GM10248 (cell line): ENCODE measurements at regions not wholly inside any gene's neighbourhood (a gene's known extent, or its start where the extent isn't known, plus 50 kb on each side); places are given as distances from the start of the nearest gene placed in this dataset.
"Not testable (repeated sequence)": the region's sequence is repeated elsewhere in the genome, so short reads cannot be mapped to it uniquely, and the experiment has no call there.

Source experiments
- CTCF ChIA-PET: fragments of 300-600 bp; sonication (Branson Sonifier 250); formaldehyde crosslinking; extraction: SDS; loops from one replicate; lab custom pipeline; 2021; ENCODE audit warnings: antibody characterized with exemption; lab: Yijun Ruan, JAX
- POLR2A ChIA-PET: fragments of 350-650 bp; sonication (Branson Sonifier 250); formaldehyde crosslinking; extraction: SDS; loops from one replicate; lab custom pipeline; 2020; ENCODE audit warnings: antibody characterized with exemption; lab: Yijun Ruan, JAX
- DNase-seq: peaks from one replicate; pipeline ENCODE4 v3.0.0; 2012; ENCODE audit errors: extremely low spot score
- TF ChIP-seq, protein P1 (sequence below): IDR thresholded peaks from 2 replicates; pipeline ENCODE4 v1.5.1; 2012; ENCODE audit warnings: mild to moderate bottlenecking, low read depth; ENCODE audit errors: extremely low read depth, missing control alignments, control extremely low read depth

DNA sequence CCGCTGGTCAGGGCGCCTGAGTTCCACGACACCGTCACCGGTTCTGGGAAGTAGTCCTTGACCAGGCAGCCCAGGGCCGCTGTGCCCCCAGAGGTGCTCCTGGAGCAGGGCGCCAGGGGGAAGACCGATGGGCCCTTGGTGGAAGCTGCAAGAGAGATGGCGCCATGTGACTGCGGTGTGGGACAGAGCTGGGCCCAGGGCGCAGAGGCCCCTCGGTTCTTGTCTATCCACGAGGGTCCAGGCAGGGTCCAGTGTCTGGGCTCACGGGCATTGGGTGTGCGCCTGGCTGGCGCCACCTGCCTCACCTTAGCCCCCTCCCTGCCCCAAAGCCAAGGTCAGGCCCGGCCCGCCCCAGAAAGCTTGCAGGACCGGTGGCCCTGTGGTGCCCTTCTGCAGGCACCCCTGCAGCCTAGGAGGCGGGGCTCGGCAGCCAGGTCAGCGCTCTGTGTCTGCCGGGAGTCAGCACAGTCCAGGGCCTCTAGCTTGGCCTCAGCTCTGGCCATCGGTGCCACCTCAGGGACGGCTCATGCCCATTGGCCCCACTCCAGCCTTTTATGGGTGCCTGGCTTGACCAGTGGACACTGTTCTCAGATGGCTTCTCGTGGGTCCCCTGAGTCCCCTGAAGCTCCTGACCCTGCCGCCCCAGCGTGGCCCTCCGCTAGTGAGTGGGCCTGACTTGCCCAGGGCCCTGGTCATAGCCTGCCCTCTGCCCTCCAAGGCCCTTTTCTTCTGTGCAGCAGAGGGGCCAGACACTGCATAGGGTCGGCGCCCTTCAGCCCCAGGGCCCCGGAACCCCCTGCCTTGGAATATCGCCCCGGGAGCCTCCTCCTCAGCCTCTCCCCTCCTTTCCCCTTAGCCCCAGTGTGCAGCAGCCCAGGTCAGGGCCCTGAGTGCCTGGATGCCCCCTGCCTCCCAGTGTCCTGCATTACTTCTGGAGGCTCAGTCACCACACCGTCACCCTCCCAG is 245.2 kb downstream of the TMEM121 start:
- CTCF ChIA-PET, DNase-seq, POLR2A ChIA-PET: not testable (repeated sequence)

DNA sequence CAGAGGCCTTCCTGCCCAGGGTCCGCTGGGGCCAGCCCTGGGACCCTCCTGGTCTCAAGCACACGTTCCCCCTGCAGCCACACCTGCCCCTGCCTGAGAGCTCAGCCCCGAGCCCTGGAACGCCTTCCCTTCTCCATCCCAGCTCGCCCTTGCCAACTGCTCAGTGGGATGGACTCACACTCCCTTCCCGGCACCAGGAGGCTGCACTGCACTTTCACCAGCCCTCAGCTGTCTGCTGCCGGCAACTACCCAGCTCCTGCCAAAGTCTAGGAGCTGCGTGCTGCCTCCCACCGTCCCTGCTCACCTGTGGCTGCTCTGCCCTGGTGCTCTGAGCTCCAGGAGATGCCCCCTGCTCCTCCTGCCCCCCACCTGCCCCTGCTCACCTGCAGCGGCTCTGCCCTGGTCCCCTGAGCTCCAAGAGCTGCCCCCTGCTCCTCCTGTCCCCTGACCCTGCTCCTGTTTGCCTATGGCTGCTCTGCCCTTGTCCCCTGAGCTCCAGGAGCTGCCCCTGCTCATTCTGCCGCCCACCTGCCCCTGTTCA is 246.4 kb downstream of the TMEM121 start:
- POLR2A ChIA-PET, CTCF ChIA-PET, DNase-seq: not testable (repeated sequence)

DNA sequence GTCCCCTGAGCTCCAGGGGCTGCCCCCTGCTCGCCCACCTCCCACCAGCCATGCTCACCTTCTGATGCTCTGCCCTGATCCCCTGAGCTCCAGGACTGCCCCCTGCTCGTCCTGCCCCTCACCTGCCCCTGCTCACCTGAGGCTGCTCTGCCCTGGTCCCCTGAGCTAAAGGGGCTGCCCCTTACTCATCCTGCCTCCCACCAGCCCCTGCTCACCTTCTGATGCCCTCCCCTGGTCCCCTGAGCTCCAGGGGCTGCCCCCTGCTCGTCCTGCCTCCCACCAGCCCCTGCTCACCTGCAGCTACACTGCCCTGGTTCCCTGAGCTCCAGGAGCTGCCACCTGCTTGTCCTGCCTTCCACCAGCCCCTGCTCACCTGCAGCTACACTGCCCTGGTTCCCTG is 247.2 kb downstream of the TMEM121 start:
- DNase-seq: no peak
- ChIA-PET POLR2A (no interaction called here), CTCF (no interaction called here)
- TF ChIP-seq, protein P1, sequence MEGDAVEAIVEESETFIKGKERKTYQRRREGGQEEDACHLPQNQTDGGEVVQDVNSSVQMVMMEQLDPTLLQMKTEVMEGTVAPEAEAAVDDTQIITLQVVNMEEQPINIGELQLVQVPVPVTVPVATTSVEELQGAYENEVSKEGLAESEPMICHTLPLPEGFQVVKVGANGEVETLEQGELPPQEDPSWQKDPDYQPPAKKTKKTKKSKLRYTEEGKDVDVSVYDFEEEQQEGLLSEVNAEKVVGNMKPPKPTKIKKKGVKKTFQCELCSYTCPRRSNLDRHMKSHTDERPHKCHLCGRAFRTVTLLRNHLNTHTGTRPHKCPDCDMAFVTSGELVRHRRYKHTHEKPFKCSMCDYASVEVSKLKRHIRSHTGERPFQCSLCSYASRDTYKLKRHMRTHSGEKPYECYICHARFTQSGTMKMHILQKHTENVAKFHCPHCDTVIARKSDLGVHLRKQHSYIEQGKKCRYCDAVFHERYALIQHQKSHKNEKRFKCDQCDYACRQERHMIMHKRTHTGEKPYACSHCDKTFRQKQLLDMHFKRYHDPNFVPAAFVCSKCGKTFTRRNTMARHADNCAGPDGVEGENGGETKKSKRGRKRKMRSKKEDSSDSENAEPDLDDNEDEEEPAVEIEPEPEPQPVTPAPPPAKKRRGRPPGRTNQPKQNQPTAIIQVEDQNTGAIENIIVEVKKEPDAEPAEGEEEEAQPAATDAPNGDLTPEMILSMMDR: no peak

DNA sequence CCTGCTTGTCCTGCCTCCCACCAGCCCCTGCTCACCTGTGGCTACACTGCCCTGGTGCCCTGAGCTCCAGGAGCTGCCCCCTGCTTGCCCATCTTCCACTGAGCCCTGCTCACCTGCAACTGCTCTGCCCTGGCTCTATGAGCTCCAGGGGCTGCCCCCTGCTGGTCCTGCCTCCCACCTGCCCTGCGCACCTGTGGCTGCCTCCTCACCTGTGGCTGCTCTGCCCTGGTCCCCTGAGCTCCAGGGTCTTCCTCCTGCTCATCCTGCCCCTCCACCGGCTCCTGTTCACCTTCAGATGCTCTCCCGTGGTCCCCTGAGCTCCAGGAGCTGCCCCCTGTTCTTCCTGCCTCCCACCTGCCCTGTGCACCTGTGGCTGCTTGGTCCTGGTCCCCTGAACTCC is 247.6 kb downstream of the TMEM121 start:
- TF ChIP-seq, protein P1: no peak
- CTCF ChIA-PET: no interaction called here
- no peak for DNase-seq
- POLR2A ChIA-PET: no interaction called here

DNA sequence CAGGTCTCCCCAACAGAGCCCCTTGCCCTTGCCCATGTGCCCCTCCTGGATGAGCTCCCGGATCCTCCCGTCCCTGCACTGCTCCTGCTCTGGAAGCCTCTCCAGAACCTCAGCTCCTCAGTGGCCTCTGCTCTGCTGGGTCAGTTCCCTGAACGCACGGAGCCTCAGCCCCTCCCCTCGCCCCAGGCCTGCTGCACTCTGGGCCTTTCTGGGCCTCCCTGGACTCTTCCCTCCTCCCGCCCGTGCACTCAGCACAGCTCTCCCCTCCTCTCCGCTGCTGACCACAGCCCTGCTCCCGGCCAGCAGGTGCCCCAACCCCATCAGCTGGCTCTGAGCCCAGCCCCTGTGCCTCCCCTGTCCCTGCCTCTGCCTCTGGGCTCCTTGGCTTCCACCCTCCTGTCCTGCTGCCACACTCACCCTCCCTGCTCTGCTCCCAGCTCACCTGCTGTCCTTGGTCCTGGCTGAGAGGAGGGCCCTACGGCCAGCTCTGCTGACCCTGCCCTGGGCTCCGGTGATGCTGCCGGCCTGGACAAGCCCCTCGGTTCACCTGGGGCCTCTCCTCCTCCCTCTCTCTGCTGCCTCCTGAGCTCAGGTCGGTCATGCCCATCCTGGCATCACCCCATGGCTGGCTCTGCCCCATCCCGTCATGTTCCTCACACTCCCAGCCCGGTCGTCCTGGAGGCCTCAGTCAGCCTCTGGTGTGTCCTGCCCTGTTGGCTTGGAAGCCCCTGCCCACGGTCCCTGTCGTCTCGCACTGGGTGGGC is 248.4 kb downstream of the TMEM121 start:
- DNase-seq, CTCF ChIA-PET, POLR2A ChIA-PET: not testable (repeated sequence)

DNA sequence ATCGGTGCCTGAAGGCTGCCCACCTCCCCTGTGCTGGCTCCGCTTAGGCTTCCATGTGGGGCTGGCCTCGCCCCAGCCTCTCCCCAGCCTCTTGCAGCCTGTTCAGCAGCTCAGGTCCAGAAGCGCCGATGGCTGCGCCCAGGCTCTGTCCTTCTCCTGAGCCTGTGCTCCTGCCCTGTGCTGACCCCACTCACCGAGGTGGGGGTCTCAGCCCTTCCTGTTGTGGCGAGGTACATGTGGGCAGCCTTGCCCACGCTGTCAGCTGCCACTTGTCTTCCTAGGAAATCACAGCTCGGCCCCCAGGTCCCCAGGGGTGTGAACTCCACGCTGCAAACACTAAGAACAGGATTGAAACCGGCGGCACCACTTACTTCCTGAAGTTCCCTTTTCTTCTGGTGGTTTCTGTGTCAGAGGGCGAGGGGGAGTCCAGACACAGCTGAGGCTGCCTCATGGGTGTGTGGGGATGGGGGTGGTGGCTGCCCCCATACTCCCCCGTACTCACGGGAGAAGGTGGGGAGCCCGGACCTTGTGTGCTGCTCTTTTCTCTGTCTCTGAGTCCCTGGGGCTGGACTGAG is 249.1 kb downstream of the TMEM121 start:
- DNase-seq, CTCF ChIA-PET, POLR2A ChIA-PET: not testable (repeated sequence)

DNA sequence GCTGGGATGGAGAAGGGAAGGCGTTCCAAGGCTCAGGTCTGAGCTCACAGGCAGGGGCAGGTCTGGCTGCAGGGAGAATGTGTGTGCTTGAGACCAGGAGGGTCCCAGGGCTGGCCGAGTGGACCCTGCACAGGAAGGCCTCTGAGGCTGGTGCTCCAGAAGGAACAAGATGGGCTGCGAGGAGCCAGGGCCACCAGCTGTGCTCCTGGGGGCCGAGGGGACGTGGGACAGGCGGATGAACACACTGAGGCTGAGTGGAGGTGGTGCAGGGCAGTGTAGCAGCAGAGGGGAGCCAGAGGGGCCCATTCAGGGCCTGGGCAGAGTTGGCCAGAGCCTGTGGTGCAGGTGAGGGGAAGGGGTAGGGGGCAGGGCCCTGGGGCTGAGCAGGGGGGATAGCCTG is 249.7 kb downstream of the TMEM121 start:
- POLR2A ChIA-PET: not testable (repeated sequence)

DNA sequence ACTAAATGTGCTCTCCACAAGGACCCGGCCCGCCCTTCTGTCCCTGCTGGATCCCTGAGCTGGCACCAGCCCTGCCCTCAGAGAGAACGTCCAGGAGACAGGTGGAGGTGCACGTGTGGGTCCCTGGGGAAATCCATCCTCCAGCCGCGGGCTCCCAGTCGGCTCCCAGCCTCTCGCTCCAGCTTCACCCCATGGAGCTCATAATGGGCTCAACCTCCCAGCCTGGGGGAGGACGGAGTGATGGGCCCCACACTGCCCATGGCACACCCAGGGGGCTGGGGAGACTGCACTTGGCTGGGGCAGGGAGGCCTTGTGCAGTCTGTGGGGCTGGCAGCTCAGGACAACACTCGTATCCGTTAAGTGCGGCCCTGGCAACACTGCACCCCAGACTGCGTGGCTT is 250.5 kb downstream of the TMEM121 start:
- CTCF ChIA-PET: no interaction called here
- no peak for DNase-seq

More for the DNA sequence above, 249.7 kb downstream of the TMEM121 start:
- CTCF ChIA-PET, DNase-seq: not testable (repeated sequence)

More for the DNA sequence above, 250.5 kb downstream of the TMEM121 start:
- TF ChIP-seq, protein P1: no peak
- POLR2A ChIA-PET: no interaction called here
